Astrocyte (in vitro differentiated cells and primary cell): ENCODE measurements at regions not wholly inside any gene's neighbourhood (a gene's known extent, or its start where the extent isn't known, plus 50 kb on each side); places are given as distances from the start of the nearest gene placed in this dataset.

Experiments
- DNase-seq: peaks from one replicate; pipeline ENCODE4 v3.0.0-alpha.2; 2010; ENCODE audit warnings: low read depth
- FAIRE-seq: peaks from 2 replicates; lab custom pipeline; 2011; peaks lifted over from hg19 to GRCh38; lab: Jason Lieb, UNC
- H2AFZ ChIP-seq: 2 replicates; pipeline ENCODE4 v1.6.0; 2012; ENCODE audit warnings: low read depth, low read length, inconsistent platforms
- H3K27ac ChIP-seq: 2 replicates; pipeline ENCODE4 v1.5.1; 2011; ENCODE audit warnings: low read depth, low read length, inconsistent platforms
- H3K27me3 ChIP-seq: 2 replicates; pipeline ENCODE4 v1.6.0; 2011; ENCODE audit warnings: low read length, inconsistent platforms; ENCODE audit not compliant: insufficient read depth
- H3K36me3 ChIP-seq: 2 replicates; pipeline ENCODE4 v1.5.1; 2011; ENCODE audit warnings: low read length, inconsistent platforms; ENCODE audit not compliant: insufficient read depth
- H3K4me1 ChIP-seq: 2 replicates; pipeline ENCODE4 v1.5.1; 2011; ENCODE audit warnings: low read length, inconsistent platforms; ENCODE audit not compliant: insufficient read depth
- H3K4me2 ChIP-seq: 2 replicates; pipeline ENCODE4 v1.6.0; 2012; ENCODE audit warnings: low read length, inconsistent platforms
- H3K4me3 ChIP-seq: 2 replicates; pipeline ENCODE4 v1.5.1; 2011; ENCODE audit warnings: low read depth, mild to moderate bottlenecking, low read length, inconsistent platforms; ENCODE audit not compliant: insufficient read depth
- H3K79me2 ChIP-seq: 2 replicates; pipeline ENCODE4 v1.6.0; 2012; ENCODE audit warnings: mild to moderate bottlenecking, low read length, inconsistent platforms; ENCODE audit not compliant: insufficient read depth
- H3K9ac ChIP-seq: 2 replicates; pipeline ENCODE4 v1.6.0; 2012; ENCODE audit warnings: mild to moderate bottlenecking, low read length, inconsistent platforms
- H3K9me3 ChIP-seq: 2 replicates; pipeline ENCODE4 v1.5.1; 2012; ENCODE audit warnings: low read depth, mild to moderate bottlenecking, low read length, inconsistent platforms; ENCODE audit not compliant: insufficient read depth
- H4K20me1 ChIP-seq: 2 replicates; pipeline ENCODE4 v1.6.0; 2012; ENCODE audit warnings: low read length, inconsistent platforms; ENCODE audit not compliant: insufficient read depth
- H3K27ac Mint-ChIP-seq: one replicate; pipeline ENCODE4 v1.8.0; 2021; ENCODE audit warnings: mild to moderate bottlenecking, mixed read lengths; ENCODE audit not compliant: unreplicated experiment
- H3K27me3 Mint-ChIP-seq: one replicate; pipeline ENCODE4 v1.8.0; 2021; ENCODE audit warnings: low read depth, mixed read lengths; ENCODE audit not compliant: unreplicated experiment
- H3K36me3 Mint-ChIP-seq: one replicate; pipeline ENCODE4 v1.8.0; 2021; ENCODE audit warnings: low read depth, mixed read lengths; ENCODE audit not compliant: unreplicated experiment
- H3K4me1 Mint-ChIP-seq: one replicate; pipeline ENCODE4 v1.8.0; 2021; ENCODE audit warnings: low read depth, mixed read lengths; ENCODE audit not compliant: unreplicated experiment
- H3K4me3 Mint-ChIP-seq: one replicate; pipeline ENCODE4 v1.8.0; 2021; ENCODE audit warnings: mild to moderate bottlenecking, moderate library complexity, mixed read lengths; ENCODE audit not compliant: unreplicated experiment
- H3K9me3 Mint-ChIP-seq: one replicate; pipeline ENCODE4 v1.8.0; 2021; ENCODE audit warnings: mild to moderate bottlenecking, mixed read lengths; ENCODE audit not compliant: unreplicated experiment
- CTCF ChIP-seq: IDR thresholded peaks from 2 replicates; pipeline ENCODE4 v1.5.1; 2011; ENCODE audit warnings: low read depth, mild to moderate bottlenecking, inconsistent platforms, low read length, moderate library complexity; ENCODE audit not compliant: insufficient read depth
- EZH2 ChIP-seq: IDR thresholded peaks from 2 replicates; pipeline ENCODE4 v1.6.1; 2012; ENCODE audit warnings: mild to moderate bottlenecking, low read length, inconsistent platforms; ENCODE audit not compliant: insufficient read depth

GRCh38 chr10:33421789-33422462, 87.5 kb upstream of the NRP1 start:
- TF ChIP-seq EZH2, result no peak
- no peak for TF ChIP-seq CTCF
- Histone ChIP-seq H3K36me3 (no peaks in the 10 kb centered on the region), H3K4me1 (peaks cover 14% of the 10 kb centered on the region), H3K27me3 (no peaks in the 10 kb centered on the region), H3K4me3 (no peak overlapping the region), H2AFZ (no peak overlapping the region), H3K4me2 (peak overlapping the region; percentile 43), H3K9me3 (no peaks in the 10 kb centered on the region), H3K79me2 (no peaks in the 10 kb centered on the region), H3K9ac (no peak overlapping the region), H3K27ac (peak overlapping the region; percentile 23), H4K20me1 (no peaks in the 10 kb centered on the region)
- Mint-ChIP-seq H3K9me3 (no peaks in the 10 kb centered on the region), H3K27me3 (peaks cover 2% of the 10 kb centered on the region), H3K36me3 (no peaks in the 10 kb centered on the region), H3K4me3 (no peak overlapping the region), H3K27ac (peak overlapping the region; percentile 92), H3K4me1 (peaks cover 16% of the 10 kb centered on the region)
- FAIRE-seq (peak; percentile 96), DNase-seq (peak; percentile 96)

GRCh38 chr10:33419311-33419710, 84.8 kb upstream of the NRP1 start:
- H3K36me3 ChIP-seq, result no peaks in the 10 kb centered on the region
- no peak overlapping the region for H2AFZ ChIP-seq
- H4K20me1 ChIP-seq, result no peaks in the 10 kb centered on the region
- H3K27ac Mint-ChIP-seq, result no peak overlapping the region
- H3K4me1 ChIP-seq, result peaks cover 14% of the 10 kb centered on the region
- H3K9me3 Mint-ChIP-seq, result no peaks in the 10 kb centered on the region
- no peak overlapping the region for H3K9ac ChIP-seq
- H3K4me2 ChIP-seq, result no peak overlapping the region
- H3K9me3 ChIP-seq, result no peaks in the 10 kb centered on the region
- peaks cover 2% of the 10 kb centered on the region for H3K27me3 Mint-ChIP-seq
- DNase-seq, result no peak
- peaks cover 18% of the 10 kb centered on the region for H3K4me1 Mint-ChIP-seq
- no peak for FAIRE-seq
- TF ChIP-seq CTCF (no peak), EZH2 (no peak)
- no peaks in the 10 kb centered on the region for H3K79me2 ChIP-seq
- H3K27ac ChIP-seq, result no peak overlapping the region
- H3K36me3 Mint-ChIP-seq, result no peaks in the 10 kb centered on the region
- no peak overlapping the region for H3K4me3 Mint-ChIP-seq
- no peak overlapping the region for H3K4me3 ChIP-seq
- H3K27me3 ChIP-seq, result no peaks in the 10 kb centered on the region

- DNase-seq (no peak), FAIRE-seq (no peak)
- no peaks in the 10 kb centered on the region for H3K27me3 ChIP-seq
- H3K79me2 ChIP-seq, result no peaks in the 10 kb centered on the region
- Mint-ChIP-seq H3K36me3 (no peaks in the 10 kb centered on the region), H3K4me3 (no peak overlapping the region), H3K4me1 (peaks cover 23% of the 10 kb centered on the region), H3K9me3 (no peaks in the 10 kb centered on the region), H3K27ac (no peak overlapping the region), H3K27me3 (peaks cover 2% of the 10 kb centered on the region)
- H3K9me3 ChIP-seq, result no peaks in the 10 kb centered on the region
- H3K27ac ChIP-seq, result no peak overlapping the region
- TF ChIP-seq EZH2 (no peak), CTCF (no peak)
- no peak overlapping the region for H3K4me2 ChIP-seq
- H3K9ac ChIP-seq, result no peak overlapping the region
- H3K4me1 ChIP-seq, result peaks cover 18% of the 10 kb centered on the region
- no peak overlapping the region for H3K4me3 ChIP-seq
- no peaks in the 10 kb centered on the region for H3K36me3 ChIP-seq
- no peaks in the 10 kb centered on the region for H4K20me1 ChIP-seq
- H2AFZ ChIP-seq, result no peak overlapping the region
These were observed 83.8 kb upstream of the NRP1 start for GRCh38 chr10:33418301-33418700.
